PC-9 (cell line): ENCODE measurements at regions not wholly inside any gene's neighbourhood (a gene's known extent, or its start where the extent isn't known, plus 50 kb on each side); places are given as distances from the start of the nearest gene placed in this dataset.

Experiments
- EZH2 ChIP-seq: fragments of 200-600 bp; sonication (generic); IDR thresholded peaks from 2 replicates; pipeline ENCODE4 v1.8.0; 2017; ENCODE audit warnings: antibody characterized with exemption, low read depth
- TF ChIP-seq, protein P1 (sequence below): fragments of 200-600 bp; sonication (generic); conservative IDR thresholded peaks from 2 replicates; pipeline ENCODE4 v1.6.1; 2017; ENCODE audit warnings: mixed run types, antibody characterized with exemption, mild to moderate bottlenecking, moderate library complexity

DNA sequence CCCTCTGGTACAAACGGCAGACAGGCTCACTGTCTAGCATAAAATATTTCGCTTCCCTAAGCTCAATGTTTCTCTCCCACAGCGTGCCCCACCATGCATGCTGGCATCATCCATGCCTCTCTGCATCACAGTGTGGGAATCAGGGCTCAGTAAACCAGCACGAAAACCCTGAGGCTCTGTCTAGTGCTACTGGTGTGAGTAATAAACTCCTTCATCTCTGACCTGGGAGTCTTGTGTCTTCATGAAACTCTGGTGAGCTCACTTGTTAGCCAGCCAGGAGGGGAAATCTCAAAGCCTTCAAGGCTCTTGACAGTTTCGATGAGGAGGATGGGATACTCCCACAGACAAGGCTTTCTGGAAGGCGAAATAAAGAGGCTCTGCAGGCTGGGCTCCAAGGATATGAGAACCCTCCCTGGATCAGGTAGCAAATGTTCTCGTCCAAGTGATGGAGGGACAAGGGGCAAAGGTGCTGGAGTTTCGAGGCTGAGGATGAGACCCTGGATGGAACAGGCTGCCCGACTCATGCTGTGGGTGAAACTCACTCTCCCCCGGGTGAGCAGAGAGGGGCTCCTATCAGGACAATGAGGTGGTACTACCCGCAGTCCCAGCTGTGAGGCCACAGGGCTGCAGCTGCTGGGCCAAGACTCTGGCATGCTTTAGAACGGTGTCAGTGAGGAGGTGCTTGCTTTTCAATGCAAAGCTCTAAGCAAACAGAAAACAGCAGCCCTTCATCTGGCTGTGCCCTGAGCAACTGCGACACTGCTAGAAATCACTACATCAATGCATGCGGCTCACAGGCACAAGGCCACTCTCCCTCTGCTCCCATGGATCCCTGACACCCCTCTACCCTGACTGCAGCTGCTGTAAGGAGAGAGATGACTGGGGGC, 69.3 kb downstream of the SHANK2 start:
- TF ChIP-seq, protein P1, sequence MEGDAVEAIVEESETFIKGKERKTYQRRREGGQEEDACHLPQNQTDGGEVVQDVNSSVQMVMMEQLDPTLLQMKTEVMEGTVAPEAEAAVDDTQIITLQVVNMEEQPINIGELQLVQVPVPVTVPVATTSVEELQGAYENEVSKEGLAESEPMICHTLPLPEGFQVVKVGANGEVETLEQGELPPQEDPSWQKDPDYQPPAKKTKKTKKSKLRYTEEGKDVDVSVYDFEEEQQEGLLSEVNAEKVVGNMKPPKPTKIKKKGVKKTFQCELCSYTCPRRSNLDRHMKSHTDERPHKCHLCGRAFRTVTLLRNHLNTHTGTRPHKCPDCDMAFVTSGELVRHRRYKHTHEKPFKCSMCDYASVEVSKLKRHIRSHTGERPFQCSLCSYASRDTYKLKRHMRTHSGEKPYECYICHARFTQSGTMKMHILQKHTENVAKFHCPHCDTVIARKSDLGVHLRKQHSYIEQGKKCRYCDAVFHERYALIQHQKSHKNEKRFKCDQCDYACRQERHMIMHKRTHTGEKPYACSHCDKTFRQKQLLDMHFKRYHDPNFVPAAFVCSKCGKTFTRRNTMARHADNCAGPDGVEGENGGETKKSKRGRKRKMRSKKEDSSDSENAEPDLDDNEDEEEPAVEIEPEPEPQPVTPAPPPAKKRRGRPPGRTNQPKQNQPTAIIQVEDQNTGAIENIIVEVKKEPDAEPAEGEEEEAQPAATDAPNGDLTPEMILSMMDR = no peak
- TF ChIP-seq EZH2 = no peak
